ENCODE measurements at regions not wholly inside any gene's neighbourhood (a gene's known extent, or its start where the extent isn't known, plus 50 kb on each side); places are given as distances from the start of the nearest gene placed in this dataset.
"Not testable (repeated sequence)": the region's sequence is repeated elsewhere in the genome, so short reads cannot be mapped to it uniquely, and the experiment has no call there.

DNA sequence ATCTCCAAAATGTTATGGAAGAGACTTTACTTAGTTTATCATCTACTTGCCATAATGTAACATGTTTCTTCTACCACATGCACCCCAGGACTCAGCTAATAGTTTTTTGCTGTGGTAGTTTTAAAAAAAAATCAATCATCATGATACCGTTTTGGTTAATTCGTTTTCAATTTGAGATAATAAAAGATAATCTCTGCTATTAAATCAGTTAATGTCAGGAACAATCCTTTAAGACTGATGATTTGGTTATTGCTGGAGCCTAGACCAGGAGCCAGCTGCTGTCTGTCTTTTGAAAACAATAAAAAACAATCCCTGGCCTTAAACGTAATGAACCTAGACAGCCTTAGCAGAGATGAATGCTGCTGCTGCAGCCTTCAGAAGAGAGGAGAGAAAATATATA is 403.7 kb downstream of the OXSM start:
- DNase-seq: no peak

GRCh38 chr3:26196781-26197180 is 406.9 kb downstream of the OXSM start:
- DNase-seq: no peak

GRCh38 chr3:26198609-26199008 is 408.7 kb downstream of the OXSM start:
- no peak for DNase-seq

DNA sequence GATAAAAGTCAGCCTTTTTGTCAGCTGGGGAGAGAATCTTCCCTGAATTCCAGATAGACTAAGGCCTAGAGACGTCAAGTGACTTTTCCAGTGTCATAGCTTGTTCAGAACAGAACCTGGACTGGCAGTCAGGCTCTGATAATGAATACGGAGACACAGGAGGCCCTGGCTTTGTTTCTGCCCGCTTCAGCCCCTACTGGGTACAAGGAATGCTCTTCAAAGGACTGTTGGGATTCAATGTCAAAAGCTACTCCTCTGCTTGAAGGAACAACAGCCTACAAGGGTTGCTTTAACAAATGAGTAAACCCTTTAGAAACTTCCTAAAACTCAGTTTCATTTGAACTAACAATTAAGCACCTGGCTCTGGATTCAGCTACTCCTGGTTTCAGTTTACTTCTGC is 412.3 kb downstream of the OXSM start:
- DNase-seq: no peak

GRCh38 chr3:26205475-26205874 is 415.6 kb downstream of the OXSM start:
- DNase-seq: no peak

DNA sequence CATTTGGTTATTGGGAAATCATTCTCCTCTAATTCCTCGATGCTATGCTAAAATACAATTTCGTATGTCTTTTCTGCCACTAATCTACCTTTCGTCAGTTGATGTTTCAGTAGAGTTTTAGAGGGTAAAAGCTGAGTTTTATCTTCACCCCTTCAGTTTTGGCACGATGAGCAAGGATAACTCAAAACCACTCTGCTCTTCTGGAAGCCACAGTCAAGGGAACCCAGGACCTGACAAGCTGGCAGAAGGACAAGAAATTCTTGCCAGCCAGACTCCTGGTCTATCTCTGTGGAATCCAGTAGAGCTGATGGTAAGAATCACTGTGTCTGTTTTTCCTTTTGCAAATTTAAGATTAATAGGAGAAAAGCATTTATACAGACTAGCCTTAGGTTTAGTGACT is 414.4 kb upstream of the LRRC3B start:
- DNase-seq: no peak

- DNase-seq: no peak
Measured at GRCh38 chr3:26229801-26230200, 392.8 kb upstream of the LRRC3B start.

DNA sequence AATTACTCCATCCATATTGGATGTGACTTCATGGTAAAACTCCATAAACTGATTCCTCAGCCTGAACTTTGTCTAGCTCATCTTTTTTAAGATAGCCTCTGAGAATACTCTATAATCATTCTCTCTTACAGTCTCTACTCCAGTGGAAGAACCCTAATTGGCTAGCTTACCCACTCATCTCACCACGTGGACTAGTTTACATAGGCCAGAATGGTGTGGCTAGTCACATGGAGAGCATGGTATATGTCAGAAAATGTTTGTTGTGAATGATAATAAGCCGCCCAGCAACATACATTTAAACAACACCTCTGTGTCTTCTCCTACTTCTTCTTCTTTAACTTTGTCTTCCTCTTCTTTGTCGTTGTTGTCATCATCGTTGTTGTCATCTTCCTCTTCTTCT is 389.2 kb upstream of the LRRC3B start:
- no peak for DNase-seq

- no peak for DNase-seq
Measured at GRCh38 chr3:26236531-26236930, 386.0 kb upstream of the LRRC3B start.

- no peak for DNase-seq
Measured at GRCh38 chr3:26237036-26237682, 385.4 kb upstream of the LRRC3B start.

GRCh38 chr3:26244586-26244985 is 378.0 kb upstream of the LRRC3B start:
- not testable (repeated sequence) for DNase-seq

DNA sequence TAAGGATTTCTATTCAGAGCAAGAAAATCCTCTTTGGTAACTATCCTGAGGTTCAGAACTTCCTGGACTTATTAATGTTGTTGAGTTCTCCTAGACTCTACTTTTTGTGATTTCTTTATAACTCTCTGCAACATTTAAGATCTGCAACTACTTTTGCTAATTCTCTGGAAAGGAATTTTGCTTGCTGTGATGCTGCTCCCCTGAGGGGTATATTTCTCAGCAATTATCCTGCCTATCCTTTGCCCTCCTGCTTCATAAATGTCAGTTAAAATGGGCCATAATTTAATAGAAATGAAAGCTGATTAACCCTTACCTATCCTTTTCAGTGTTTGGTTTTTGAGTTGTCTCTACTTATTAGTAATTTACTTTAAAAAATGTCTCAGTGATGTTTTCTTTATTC is 377.3 kb upstream of the LRRC3B start:
- DNase-seq: no peak

- no peak for DNase-seq
Measured at GRCh38 chr3:26246901-26247300, 375.7 kb upstream of the LRRC3B start.

DNA sequence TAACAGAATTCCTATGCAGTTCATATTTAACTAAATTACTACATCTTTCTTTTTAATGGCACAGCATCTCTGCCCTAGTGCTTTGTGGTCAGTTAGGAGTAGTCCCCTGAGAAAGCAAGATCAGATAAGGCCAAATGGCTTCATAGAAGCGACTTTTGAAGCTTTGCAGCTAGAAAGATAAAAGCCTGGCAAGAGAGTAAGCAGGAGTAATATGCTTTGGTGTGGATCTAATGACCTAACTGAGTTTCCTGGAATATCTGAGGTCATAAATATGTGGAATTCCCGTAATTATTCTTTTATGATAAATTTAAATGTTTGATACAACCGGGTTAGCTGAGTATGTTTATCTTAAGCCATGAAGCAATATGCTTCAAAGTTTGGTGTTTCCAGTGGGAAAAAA is 374.9 kb upstream of the LRRC3B start:
- DNase-seq: no peak

DNA sequence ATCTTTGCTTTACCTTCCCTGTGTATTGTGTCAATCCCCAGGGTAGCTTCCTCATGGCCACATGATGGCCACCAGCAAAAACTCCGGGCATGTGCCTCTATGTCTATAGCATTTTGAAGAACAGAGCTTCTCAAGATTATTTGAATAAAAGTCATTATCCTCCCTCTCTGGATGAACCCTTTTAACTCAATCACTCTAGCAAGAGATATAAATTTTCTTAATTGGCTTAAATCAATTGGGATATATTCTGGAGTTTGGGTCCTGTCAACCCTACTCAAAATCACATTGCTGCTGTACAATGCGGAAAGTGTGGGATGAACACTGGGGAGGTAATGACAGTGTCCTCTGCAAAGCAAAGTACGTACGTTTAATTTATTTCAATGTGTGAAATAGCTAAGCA is 370.6 kb upstream of the LRRC3B start:
- no peak for DNase-seq

DNA sequence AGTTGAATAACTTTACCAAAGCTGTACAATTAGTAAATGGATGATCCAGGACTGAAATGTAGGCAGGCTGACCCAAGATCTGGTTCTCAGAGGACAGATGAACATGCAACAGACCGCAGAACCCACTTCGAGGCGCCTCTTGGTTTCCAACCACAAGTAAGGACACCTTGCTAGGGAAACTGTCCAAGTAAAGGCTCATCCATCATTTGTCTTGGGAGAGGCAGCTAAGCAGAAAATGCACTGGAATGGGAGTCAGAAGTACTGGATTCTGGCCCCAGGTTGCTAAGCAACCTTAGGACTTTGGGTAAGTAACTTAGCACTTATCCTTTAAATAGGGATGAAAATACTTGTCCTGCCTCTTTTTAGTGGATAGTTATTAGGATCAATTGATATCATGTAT is 366.3 kb upstream of the LRRC3B start:
- DNase-seq: no peak

DNA sequence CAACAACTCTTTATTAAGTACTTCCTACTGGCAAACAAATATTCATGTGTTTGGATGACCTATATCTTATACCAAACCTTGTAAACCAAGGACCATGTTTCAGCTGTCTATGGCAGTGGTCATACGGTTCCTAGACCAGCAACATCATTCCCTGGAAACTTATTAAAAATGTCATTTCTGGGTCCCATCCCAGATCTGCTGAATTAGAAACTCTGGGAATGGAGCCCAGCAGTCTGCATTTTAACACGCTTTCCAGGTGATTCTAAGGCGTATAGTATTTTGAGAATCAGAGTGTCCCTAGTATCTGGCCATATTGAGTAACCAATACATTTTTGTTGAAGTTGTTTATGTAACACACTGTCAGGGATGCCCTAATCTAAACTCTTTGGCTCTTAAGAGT is 363.4 kb upstream of the LRRC3B start:
- DNase-seq: no peak

GRCh38 chr3:26260139-26260538 is 362.4 kb upstream of the LRRC3B start:
- no peak for DNase-seq

DNA sequence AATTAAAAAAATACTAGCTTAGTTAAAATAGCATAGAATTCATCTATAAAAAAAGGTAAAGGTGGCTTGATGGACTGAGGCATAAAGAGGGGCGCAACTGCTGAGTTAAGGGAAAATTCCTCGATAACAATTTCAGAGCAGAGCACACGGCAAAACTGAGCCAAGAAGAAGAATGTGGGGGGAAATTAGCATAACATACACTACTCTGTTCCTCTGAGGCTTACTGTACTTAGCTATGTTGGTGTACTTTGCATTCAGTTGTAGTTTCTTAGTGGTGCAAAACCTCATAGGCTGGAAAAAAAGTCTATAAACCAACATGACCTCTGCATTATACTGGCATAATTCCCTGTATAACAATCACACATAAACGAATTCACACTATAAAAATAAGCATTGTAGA is 357.9 kb upstream of the LRRC3B start:
- no peak for DNase-seq

DNA sequence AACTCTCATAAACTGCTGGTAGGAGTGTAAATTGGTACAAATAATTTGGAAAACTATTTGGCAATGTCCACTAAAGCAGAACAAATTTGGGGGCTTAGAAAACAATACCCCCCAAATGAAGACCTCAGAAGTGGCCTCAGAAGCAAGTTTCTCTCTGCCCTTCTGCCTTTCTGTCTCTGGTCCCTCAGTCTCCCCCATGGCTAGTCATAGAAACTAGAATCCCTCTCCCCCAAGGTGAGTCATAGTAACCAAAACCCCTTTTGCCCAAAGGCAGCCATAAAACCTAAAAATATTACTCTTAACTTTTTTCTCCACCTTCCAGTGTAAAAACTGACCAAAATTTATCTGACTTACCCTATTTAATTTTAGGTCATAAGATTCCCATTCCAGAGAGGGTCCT is 350.7 kb upstream of the LRRC3B start:
- no peak for DNase-seq

DNA sequence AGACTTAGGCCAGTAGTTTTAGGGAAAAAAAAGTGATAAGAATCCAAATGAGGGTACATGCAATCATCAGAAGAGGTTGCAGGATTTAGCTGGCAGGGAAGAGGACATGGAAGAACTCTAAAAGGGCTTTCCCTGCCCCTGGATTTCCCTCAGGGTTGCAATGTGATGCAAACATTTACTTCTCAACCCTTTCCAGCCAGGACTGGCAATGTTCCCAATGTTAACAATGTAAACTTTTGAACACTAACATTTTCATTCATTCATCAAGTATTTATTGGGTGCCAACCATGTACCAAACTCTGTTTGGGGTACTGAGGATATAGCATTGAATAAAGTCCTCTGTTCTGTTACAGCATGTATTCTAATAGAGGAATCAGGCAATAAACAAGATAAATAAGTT is 349.4 kb upstream of the LRRC3B start:
- no peak for DNase-seq

GRCh38 chr3:26279091-26279490 is 343.5 kb upstream of the LRRC3B start:
- no peak for DNase-seq

DNA sequence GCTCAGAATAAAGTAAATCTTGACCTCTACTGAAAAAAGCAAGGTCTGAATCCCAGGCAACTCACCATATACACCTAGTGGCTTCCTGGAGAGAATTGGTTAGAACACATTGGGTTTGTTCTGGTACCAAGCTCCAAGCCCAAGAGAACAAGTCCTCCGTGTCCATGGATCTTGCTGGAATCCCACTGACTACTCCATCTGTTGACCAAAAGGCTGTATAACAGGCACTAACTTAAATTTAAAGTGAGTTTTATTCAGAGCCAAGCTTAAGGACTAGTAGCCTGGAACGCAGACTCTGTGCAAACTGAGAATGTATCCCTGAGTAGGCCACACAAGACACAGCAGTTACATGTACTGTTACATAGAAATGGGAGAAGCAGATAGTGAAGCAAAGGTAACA is 342.1 kb upstream of the LRRC3B start:
- DNase-seq: no peak

DNA sequence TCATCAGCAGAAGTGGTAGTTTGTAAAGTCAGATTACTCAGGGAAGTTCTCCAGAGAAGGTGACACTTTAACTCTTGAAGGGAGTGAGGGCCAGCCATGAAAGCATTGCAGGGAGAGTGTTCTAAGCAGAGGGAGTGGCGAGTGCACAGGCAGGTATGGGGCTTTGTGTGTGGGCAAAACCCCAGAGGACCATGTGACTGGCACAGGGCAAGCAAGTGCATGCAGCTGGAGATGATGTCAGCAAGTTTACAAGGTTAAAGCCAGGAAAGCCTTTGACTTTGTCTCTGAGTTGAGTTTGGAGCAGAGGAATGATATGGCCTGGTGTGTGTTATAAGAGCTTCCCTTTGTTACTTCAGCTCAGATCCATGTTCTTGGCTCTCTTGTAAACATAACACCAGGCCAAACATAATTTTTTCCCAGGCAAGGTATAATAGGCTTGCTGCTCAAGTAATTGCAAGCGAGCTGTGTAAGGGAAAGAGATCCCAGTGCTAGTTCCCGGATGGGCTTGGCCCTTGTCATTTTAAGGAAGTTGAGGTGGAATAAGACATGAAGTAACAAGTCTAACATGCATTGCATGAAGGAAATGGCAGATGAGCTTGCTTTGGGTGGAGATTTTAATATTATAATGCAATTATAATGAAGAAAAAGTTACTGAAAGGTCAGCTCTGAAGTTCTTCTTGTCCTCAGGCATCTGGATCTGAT is 341.1 kb upstream of the LRRC3B start:
- no peak for DNase-seq

DNA sequence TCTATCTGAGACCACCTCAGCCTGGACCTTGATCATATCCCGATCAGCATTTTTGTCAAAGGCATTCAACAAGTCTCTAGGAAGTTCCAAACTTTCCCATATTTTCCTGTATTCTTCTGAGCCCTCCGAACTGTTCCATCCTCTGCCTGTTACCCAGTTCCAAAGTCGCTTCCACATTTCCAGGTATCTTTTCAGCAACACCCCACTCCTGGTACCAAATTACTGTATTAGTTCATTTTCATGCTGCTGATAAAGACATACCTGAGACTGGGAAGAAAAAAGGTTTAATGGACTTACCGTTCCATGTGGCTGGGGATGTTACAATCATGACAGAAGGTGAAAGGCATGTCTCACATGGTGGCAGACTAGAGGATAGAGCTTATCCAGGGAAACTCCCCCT is 338.1 kb upstream of the LRRC3B start:
- not testable (repeated sequence) for DNase-seq
